VCaP (cell line): ENCODE measurements at regions not wholly inside any gene's neighbourhood (a gene's known extent, or its start where the extent isn't known, plus 50 kb on each side); places are given as distances from the start of the nearest gene placed in this dataset.

Source experiments
- H3K27ac ChIP-seq: fragments of 450-650 bp; 2 replicates; pipeline ENCODE4 v1.5.1; 2017
- TF ChIP-seq, protein P1 (sequence below): fragments of 450-650 bp; conservative IDR thresholded peaks from 2 replicates; pipeline ENCODE4 v1.5.1; 2017; ENCODE audit warnings: mild to moderate bottlenecking, moderate library complexity

DNA sequence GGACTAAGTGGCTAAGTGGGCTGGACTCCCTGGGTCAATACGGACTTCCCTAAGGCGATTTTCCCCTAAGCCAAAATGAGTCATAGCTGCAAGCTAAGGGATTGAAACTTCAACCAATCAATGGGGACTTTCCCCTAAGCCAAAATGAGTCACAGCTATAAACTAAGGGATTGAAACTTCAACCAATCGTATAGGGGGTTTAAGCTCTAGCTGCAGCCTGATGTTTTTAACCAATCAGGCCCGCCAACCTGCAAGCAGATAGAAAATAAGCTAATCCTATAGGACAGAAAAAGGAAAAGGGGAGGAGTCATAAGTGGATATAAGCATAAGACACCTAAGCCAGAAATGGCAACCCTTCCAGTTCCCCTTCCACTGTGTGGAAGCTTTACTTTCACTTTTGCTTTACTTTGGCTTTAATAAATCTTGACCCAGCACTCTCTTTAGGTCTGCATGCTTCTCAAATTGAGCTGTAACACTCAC lies 655.0 kb upstream of the HS3ST5 start:
- TF ChIP-seq, protein P1, sequence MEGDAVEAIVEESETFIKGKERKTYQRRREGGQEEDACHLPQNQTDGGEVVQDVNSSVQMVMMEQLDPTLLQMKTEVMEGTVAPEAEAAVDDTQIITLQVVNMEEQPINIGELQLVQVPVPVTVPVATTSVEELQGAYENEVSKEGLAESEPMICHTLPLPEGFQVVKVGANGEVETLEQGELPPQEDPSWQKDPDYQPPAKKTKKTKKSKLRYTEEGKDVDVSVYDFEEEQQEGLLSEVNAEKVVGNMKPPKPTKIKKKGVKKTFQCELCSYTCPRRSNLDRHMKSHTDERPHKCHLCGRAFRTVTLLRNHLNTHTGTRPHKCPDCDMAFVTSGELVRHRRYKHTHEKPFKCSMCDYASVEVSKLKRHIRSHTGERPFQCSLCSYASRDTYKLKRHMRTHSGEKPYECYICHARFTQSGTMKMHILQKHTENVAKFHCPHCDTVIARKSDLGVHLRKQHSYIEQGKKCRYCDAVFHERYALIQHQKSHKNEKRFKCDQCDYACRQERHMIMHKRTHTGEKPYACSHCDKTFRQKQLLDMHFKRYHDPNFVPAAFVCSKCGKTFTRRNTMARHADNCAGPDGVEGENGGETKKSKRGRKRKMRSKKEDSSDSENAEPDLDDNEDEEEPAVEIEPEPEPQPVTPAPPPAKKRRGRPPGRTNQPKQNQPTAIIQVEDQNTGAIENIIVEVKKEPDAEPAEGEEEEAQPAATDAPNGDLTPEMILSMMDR: no peak

DNA sequence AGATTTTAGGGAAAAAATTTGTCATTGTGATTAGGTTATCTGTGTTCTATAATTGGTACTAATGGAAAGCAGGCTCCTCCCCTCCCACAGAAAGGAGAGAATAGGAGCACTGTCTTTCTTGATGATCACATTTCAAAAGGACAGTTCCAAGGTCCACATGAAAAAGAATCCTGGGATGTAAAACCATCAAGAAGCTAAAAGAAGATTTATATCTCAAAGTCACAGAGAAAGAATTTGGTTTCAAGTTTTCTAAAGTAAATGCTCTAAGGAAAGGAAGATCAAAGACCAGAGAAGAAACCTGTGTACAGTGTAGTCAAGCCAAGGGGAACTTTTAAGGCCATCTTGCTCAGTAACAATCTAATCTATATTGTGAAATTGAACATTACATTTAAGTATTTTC lies 652.7 kb upstream of the HS3ST5 start:
- TF ChIP-seq, protein P1: no peak

More for the DNA sequence above, 655.0 kb upstream of the HS3ST5 start:
- H3K27ac ChIP-seq: no peak overlapping the region

DNA sequence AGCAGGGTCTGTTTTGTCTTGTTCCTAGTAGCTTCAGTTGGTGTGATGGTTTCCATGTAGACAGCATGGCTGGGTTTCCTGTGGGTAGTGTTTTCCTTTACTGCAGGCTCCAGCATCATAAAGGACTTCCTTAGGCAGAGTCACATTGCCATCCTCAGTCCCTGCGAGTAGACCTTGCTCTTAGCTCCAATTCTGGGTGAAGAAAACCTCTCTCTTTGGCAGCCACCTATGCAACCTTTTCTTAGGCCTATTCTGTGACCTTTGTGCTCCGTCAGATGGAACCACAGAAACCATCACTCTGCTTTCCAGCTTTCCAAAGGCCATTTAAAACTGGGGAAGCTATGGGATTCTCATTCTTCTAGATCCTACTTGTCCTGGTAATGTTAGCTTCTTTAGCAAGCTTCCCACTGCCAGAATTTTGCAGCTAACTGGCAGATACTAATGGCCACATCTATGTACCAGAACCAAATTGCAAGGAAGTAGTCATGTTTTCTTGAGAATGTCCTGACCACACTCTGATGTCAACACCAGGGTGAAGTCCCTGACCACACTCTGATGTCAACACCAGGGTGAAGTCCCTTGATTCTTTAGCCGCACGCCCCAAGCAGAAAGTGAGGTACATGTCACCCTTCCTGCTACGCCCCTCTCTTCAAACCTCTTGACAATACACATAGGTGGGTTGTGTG lies 646.6 kb upstream of the HS3ST5 start:
- TF ChIP-seq, protein P1: no peak
- H3K27ac ChIP-seq: no peak overlapping the region

More for the DNA sequence above, 652.7 kb upstream of the HS3ST5 start:
- H3K27ac ChIP-seq: no peak overlapping the region

DNA sequence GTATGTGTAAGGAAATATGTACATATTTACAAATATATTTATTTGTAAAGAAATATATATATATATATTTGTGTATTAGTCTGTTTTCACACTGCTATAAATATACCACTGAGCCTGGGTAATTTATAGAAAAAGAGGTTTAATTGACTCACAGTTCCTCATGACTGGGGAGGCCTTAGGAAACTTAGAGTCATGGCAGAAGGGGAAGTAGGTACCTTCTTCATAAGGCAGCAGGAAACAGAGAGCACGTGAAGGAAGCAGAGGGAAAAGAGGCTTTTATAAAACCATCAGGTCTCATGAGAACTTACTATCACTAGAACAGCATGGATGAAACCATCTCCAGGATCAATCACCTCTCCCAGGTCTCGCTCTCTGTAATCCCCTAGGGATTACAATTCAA lies 644.5 kb upstream of the HS3ST5 start:
- TF ChIP-seq, protein P1: no peak
- H3K27ac ChIP-seq: no peak overlapping the region

DNA sequence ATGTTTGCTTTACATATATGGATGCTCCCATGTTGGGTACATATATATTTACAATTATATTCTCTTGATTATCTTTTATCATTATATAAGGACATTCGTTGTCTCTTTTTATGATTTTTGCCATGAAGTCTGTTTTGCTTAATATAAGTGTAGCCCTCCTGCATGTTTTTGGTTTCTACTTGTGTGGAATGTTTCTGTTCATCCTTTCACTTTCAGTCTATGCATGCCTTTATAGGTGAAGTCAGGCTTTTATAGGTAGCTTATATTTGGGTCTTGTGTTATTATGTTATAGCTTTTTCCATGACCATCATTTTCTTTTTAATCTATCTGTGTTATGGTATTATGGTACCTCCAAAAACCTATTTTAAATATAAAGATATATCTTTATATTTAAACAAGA lies 612.5 kb upstream of the HS3ST5 start:
- TF ChIP-seq, protein P1: no peak
- H3K27ac ChIP-seq: no peak overlapping the region

DNA sequence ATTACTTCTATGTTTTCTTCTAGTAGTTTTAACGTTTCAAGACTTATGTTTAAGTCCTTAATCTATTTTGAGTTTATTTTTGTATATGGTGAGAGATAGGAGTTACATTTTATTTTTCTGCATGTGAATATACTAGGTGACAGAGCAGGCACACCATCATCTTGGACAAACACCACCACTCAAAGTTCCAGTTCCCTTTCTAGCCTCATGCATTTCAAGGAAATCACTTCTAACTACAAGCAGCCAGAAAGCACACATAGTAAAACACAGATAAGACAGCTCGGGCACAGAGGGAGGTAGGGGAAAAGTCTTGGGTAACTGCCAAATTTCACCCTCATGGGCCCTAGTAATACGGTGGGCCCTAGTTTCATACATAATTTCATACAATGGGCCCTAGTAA lies 609.4 kb upstream of the HS3ST5 start:
- H3K27ac ChIP-seq: no peak overlapping the region
- TF ChIP-seq, protein P1: no peak

DNA sequence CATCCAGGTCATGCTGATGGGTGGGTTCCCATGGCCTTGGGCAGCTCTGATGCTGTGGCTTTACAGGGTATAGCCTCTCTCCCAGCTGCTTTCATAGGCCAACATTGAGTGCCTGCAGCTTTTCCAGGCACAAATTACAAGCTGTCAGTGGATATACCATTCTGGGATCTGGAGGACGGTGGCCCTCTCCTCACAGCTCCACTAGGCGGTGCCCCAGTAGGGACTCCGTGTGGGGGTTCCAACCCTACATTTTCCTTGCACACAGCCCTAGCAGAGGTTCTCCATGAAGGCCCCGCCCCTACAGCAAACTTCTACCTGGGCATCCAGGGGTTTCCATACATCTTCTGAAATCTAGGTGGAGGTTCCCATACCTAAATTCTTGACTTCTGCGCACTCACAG lies 602.6 kb upstream of the HS3ST5 start:
- TF ChIP-seq, protein P1: no peak
- no peak overlapping the region for H3K27ac ChIP-seq
